GM12892 (cell line): ENCODE measurements at regions not wholly inside any gene's neighbourhood (a gene's known extent, or its start where the extent isn't known, plus 50 kb on each side); places are given as distances from the start of the nearest gene placed in this dataset.

ENCODE experiments used
- POLR2A ChIP-seq: IDR thresholded peaks from 2 replicates; pipeline ENCODE4 v1.6.1; 2011; ENCODE audit warnings: low read depth, low read length, control low read depth
- POLR2AphosphoS5 ChIP-seq: IDR thresholded peaks from 2 replicates; pipeline ENCODE4 v1.6.1; 2011; ENCODE audit warnings: low read depth, low read length, control low read depth
- TAF1 ChIP-seq: IDR thresholded peaks from 2 replicates; pipeline ENCODE4 v1.6.1; 2011; ENCODE audit warnings: low read depth, mild to moderate bottlenecking, control low read depth, low read length, borderline replicate concordance

- TF ChIP-seq TAF1 (no peak), POLR2A (no peak), POLR2AphosphoS5 (no peak)
Observed at GRCh38 chr15:88708655-88709054, 69.8 kb downstream of the ISG20 start.
